GM12878 (cell line): ENCODE measurements at regions not wholly inside any gene's neighbourhood (a gene's known extent, or its start where the extent isn't known, plus 50 kb on each side); places are given as distances from the start of the nearest gene placed in this dataset.

ENCODE experiments used
- CHD2 ChIP-seq: IDR thresholded peaks from 2 replicates; pipeline ENCODE4 v1.6.1; 2011; ENCODE audit warnings: low read depth, low read length, improper control_type of control experiment, borderline replicate concordance
- POLR2AphosphoS2 ChIP-seq: IDR thresholded peaks from 2 replicates; pipeline ENCODE4 v1.6.1; 2011; ENCODE audit warnings: low read depth, mild to moderate bottlenecking, low read length, improper control_type of control experiment, moderate library complexity
- POLR2AphosphoS5 ChIP-seq: IDR thresholded peaks from 2 replicates; pipeline ENCODE4 v1.6.1; 2011; ENCODE audit warnings: mild to moderate bottlenecking, low read length, inconsistent platforms

GRCh38 chr3:111324645-111325044, 217.4 kb upstream of the CD96 start:
- no peak for TF ChIP-seq POLR2AphosphoS2
- no peak for TF ChIP-seq CHD2
- no peak for TF ChIP-seq POLR2AphosphoS5
